ENCODE measurements at regions not wholly inside any gene's neighbourhood (a gene's known extent, or its start where the extent isn't known, plus 50 kb on each side); places are given as distances from the start of the nearest gene placed in this dataset.

GRCh38 chr4:115514675-115515074, 401.3 kb upstream of the NDST4 start (continued):
- no peak for TF ChIP-seq SNAPC4 (CRISPR knock-in tag; IDR thresholded peaks at IDR 0.05)
- TF ChIP-seq ZNF225 (CRISPR knock-in tag; IDR thresholded peaks at IDR 0.05) = no peak
- no peak for TF ChIP-seq ZNF761 (CRISPR knock-in tag; conservative IDR thresholded peaks at IDR 0.05)

- ATAC-seq = no peak
- Histone ChIP-seq H3K36me3 (replicated peaks in 1 of 2; ENCODE audit: control insufficient read depth in 1 of 2, insufficient read depth in 2 of 2, low read length in 2 of 2) (no peaks in the 10 kb centered on the region), H3K9ac (ENCODE audit: insufficient read depth, low read depth, low read length) (no peak overlapping the region), H3K9me3 (ENCODE audit: low read length) (no peaks in the 10 kb centered on the region), H4K20me1 (ENCODE audit: insufficient read depth, low read length) (no peaks in the 10 kb centered on the region; the same call in 1 of the 2 replicates), H2AFZ (ENCODE audit: low read length) (no peak overlapping the region), H3K4me1 (ENCODE audit: insufficient read depth, low read length) (no peaks in the 10 kb centered on the region), H3K4me3 (replicated peaks in 1 of 3; ENCODE audit: insufficient read depth in 1 of 3, low read depth in 2 of 3, low read length in 3 of 3) (no peak overlapping the region), H3K27me3 (ENCODE audit: control insufficient read depth in 1 of 2, insufficient read depth in 2 of 2, low read length in 2 of 2) (no peaks in the 10 kb centered on the region), H3K27ac (ENCODE audit: extremely low read length, insufficient read depth, low read length) (no peak overlapping the region), H3K4me2 (ENCODE audit: low read depth, low read length) (no peak overlapping the region), H3K79me2 (ENCODE audit: insufficient read depth, low read length) (no peaks in the 10 kb centered on the region)
- 0% methylated on average over 1 of the region's 1 CpG for WGBS (ENCODE audit: low lambda C conversion rate)
- CTCF ChIA-PET (ENCODE audit: low intra/inter-chr PET ratio, low total read pairs) = no interaction called here
- in situ Hi-C loops (cut with HindIII; ENCODE audit: extremely low pct_ligation_motif_present, low pct_unique_long_range_greater_than_20kb) = no loop called here
- no TSS peak for BruUV-seq (replicated peaks)
- intact Hi-C loops (cut with micrococcal nuclease; ENCODE audit: unreplicated experiment) = no loop called here
- no peak for FAIRE-seq
- DNase-seq (ENCODE audit: low spot score) = no peak
- POLR2A ChIA-PET = no interaction called here
- TF ChIP-seq ZNF746 (CRISPR knock-in tag; IDR thresholded peaks at IDR 0.05) = no peak
- TF ChIP-seq FOXK2 (IDR thresholded peaks at IDR 0.05) = no peak
- no peak for TF ChIP-seq YEATS4 (CRISPR knock-in tag; IDR thresholded peaks at IDR 0.05; ENCODE audit: borderline replicate concordance)
- TF ChIP-seq LCORL (IDR thresholded peaks at IDR 0.05) = no peak
- no peak for TF ChIP-seq LCORL (CRISPR knock-in tag; IDR thresholded peaks at IDR 0.05)
- TF ChIP-seq PRDM4 (CRISPR knock-in tag; IDR thresholded peaks at IDR 0.05; ENCODE audit: borderline replicate concordance) = no peak
- no peak for TF ChIP-seq ZNF816 (CRISPR knock-in tag; IDR thresholded peaks at IDR 0.05; ENCODE audit: borderline replicate concordance)
- TF ChIP-seq ZNF839 (CRISPR knock-in tag; IDR thresholded peaks at IDR 0.05; ENCODE audit: borderline replicate concordance) = no peak
- no peak for TF ChIP-seq ZNF12 (CRISPR knock-in tag; IDR thresholded peaks at IDR 0.05)
- no peak for TF ChIP-seq ZNF362 (CRISPR knock-in tag; IDR thresholded peaks at IDR 0.05; ENCODE audit: borderline replicate concordance)
- no peak for TF ChIP-seq HOXA9 (CRISPR knock-in tag; IDR thresholded peaks at IDR 0.05; ENCODE audit: borderline replicate concordance)
- no peak for TF ChIP-seq TERF1 (CRISPR knock-in tag; IDR thresholded peaks at IDR 0.05)
- no peak for TF ChIP-seq ZNF143 (CRISPR knock-in tag; IDR thresholded peaks at IDR 0.05)
These were observed 391.9 kb upstream of the NDST4 start for GRCh38 chr4:115505326-115505725.

Measured in HepG2 (cell line).